GM12892 (cell line): ENCODE measurements at regions not wholly inside any gene's neighbourhood (a gene's known extent, or its start where the extent isn't known, plus 50 kb on each side); places are given as distances from the start of the nearest gene placed in this dataset.

Experiments used
- POLR2A ChIP-seq: IDR thresholded peaks from 2 replicates; pipeline ENCODE4 v1.6.1; 2011; ENCODE audit warnings: low read depth, low read length, control low read depth
- POLR2AphosphoS5 ChIP-seq: IDR thresholded peaks from 2 replicates; pipeline ENCODE4 v1.6.1; 2011; ENCODE audit warnings: low read depth, low read length, control low read depth
- TAF1 ChIP-seq: IDR thresholded peaks from 2 replicates; pipeline ENCODE4 v1.6.1; 2011; ENCODE audit warnings: low read depth, mild to moderate bottlenecking, control low read depth, low read length, borderline replicate concordance

GRCh38 chr5:63570752-63571151 lies 391.5 kb downstream of the HTR1A start:
- TF ChIP-seq POLR2A = no peak
- TF ChIP-seq POLR2AphosphoS5 = no peak
- no peak for TF ChIP-seq TAF1
